ENCODE measurements at regions not wholly inside any gene's neighbourhood (a gene's known extent, or its start where the extent isn't known, plus 50 kb on each side); places are given as distances from the start of the nearest gene placed in this dataset.

DNA sequence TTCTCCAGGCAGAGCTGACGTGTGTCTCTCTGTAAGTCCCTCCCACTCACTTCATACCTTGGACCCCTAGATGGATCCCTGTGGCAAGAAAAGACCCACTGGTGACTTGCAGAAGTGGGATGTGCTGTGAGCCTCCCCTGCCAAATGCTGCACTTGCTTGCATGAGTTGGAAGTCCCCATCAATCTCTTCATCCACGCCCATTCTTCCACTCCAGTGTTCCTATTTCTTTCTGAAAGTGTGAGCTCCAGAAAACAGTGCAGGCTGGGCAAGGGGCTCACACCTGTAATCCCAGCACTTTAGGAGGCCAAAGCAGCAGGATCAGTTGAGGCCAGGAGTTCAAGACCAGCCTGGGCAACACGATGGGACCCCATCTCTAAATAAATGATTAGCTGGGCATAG, 254.1 kb upstream of the IRF2BP2 start:
- TF ChIP-seq, protein P1, sequence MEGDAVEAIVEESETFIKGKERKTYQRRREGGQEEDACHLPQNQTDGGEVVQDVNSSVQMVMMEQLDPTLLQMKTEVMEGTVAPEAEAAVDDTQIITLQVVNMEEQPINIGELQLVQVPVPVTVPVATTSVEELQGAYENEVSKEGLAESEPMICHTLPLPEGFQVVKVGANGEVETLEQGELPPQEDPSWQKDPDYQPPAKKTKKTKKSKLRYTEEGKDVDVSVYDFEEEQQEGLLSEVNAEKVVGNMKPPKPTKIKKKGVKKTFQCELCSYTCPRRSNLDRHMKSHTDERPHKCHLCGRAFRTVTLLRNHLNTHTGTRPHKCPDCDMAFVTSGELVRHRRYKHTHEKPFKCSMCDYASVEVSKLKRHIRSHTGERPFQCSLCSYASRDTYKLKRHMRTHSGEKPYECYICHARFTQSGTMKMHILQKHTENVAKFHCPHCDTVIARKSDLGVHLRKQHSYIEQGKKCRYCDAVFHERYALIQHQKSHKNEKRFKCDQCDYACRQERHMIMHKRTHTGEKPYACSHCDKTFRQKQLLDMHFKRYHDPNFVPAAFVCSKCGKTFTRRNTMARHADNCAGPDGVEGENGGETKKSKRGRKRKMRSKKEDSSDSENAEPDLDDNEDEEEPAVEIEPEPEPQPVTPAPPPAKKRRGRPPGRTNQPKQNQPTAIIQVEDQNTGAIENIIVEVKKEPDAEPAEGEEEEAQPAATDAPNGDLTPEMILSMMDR (IDR thresholded peaks at IDR 0.05), result no peak
- no peak for TF ChIP-seq POLR2A (IDR thresholded peaks at IDR 0.05)

Measured in breast epithelium (tissue), 3 donors.